PC-9 (cell line): ENCODE measurements at regions not wholly inside any gene's neighbourhood (a gene's known extent, or its start where the extent isn't known, plus 50 kb on each side); places are given as distances from the start of the nearest gene placed in this dataset.

Experiments
- EZH2 ChIP-seq: fragments of 200-600 bp; sonication (generic); IDR thresholded peaks from 2 replicates; pipeline ENCODE4 v1.8.0; 2017; ENCODE audit warnings: antibody characterized with exemption, low read depth
- TF ChIP-seq, protein P1 (sequence below): fragments of 200-600 bp; sonication (generic); conservative IDR thresholded peaks from 2 replicates; pipeline ENCODE4 v1.6.1; 2017; ENCODE audit warnings: mixed run types, antibody characterized with exemption, mild to moderate bottlenecking, moderate library complexity

DNA sequence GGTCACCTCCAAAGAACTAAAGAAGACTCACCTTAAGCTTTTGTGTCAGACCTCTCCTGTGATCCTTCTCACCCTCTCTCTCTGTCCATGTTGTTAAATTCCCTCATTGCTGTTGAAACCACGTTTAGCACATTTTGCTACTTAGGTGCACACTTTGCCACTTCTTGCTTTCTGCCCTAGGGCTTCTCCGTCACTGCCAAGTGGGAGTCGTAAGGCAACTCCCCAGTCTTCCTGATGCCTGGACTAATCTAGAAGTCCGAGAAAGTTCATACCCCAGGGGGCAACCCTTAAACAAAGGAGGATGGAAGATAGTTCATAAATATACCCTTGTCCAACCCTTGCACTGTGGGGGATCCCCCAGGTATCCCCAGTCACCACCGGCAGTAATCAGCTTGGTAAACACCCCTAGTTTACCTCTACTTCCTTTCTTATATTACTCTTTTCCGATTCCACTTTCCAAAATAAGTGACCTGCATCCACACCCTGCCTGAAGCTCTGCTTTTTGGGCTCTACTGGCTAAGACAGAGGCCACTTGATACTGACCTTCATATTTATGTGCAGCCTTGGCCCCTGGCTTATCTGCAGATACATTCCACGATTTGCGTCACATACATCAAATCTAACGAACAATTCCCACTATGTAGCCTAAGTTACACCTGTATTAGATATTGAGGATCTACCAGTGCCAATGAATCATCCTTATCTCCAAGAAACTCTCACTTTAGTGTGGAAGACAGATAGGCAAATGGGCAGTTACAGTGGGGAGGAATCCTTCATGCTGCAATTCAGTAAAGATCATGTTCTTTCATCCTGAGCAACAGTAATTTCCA, 776.2 kb downstream of the RNF144A start:
- TF ChIP-seq, protein P1, sequence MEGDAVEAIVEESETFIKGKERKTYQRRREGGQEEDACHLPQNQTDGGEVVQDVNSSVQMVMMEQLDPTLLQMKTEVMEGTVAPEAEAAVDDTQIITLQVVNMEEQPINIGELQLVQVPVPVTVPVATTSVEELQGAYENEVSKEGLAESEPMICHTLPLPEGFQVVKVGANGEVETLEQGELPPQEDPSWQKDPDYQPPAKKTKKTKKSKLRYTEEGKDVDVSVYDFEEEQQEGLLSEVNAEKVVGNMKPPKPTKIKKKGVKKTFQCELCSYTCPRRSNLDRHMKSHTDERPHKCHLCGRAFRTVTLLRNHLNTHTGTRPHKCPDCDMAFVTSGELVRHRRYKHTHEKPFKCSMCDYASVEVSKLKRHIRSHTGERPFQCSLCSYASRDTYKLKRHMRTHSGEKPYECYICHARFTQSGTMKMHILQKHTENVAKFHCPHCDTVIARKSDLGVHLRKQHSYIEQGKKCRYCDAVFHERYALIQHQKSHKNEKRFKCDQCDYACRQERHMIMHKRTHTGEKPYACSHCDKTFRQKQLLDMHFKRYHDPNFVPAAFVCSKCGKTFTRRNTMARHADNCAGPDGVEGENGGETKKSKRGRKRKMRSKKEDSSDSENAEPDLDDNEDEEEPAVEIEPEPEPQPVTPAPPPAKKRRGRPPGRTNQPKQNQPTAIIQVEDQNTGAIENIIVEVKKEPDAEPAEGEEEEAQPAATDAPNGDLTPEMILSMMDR, result no peak
- no peak for TF ChIP-seq EZH2
